ENCODE measurements at regions not wholly inside any gene's neighbourhood (a gene's known extent, or its start where the extent isn't known, plus 50 kb on each side); places are given as distances from the start of the nearest gene placed in this dataset.
"Not testable (repeated sequence)": the region's sequence is repeated elsewhere in the genome, so short reads cannot be mapped to it uniquely, and the experiment has no call there.

- no TSS peak for BruUV-seq (replicated peaks)
- Mint-ChIP-seq H3K36me3 (ENCODE audit: insufficient read depth, unreplicated experiment) (no peaks in the 10 kb centered on the region), H3K27ac (ENCODE audit: low read depth, unreplicated experiment) (no peak overlapping the region), H3K4me3 (ENCODE audit: unreplicated experiment) (no peak overlapping the region), H3K4me1 (ENCODE audit: insufficient read depth, unreplicated experiment) (no peaks in the 10 kb centered on the region), H3K27me3 (ENCODE audit: insufficient read depth, unreplicated experiment) (peaks cover 13% of the 10 kb centered on the region), H3K9me3 (ENCODE audit: unreplicated experiment) (no peaks in the 10 kb centered on the region)
- no peak for DNase-seq (ENCODE audit: unreplicated experiment)
- intact Hi-C loops (cut with micrococcal nuclease), result no loop called here
- POLR2A ChIA-PET, result no interaction called here
- CTCF ChIA-PET, result no interaction called here
- TF ChIP-seq CTCF (IDR thresholded peaks at IDR 0.05; ENCODE audit: unreplicated experiment), result no peak
Observed at GRCh38 chr21:38089763-38090046, 167.1 kb upstream of the KCNJ15 start.

GRCh38 chr21:38091061-38091460, 165.7 kb upstream of the KCNJ15 start:
- H3K36me3 Mint-ChIP-seq (ENCODE audit: insufficient read depth, unreplicated experiment); intact Hi-C loops (cut with micrococcal nuclease); BruUV-seq (replicated peaks); POLR2A ChIA-PET; H3K27ac Mint-ChIP-seq (ENCODE audit: low read depth, unreplicated experiment); H3K4me1 Mint-ChIP-seq (ENCODE audit: insufficient read depth, unreplicated experiment); H3K4me3 Mint-ChIP-seq (ENCODE audit: unreplicated experiment); H3K9me3 Mint-ChIP-seq (ENCODE audit: unreplicated experiment); DNase-seq (ENCODE audit: unreplicated experiment); CTCF ChIA-PET: not testable (repeated sequence)
- peaks cover 25% of the 10 kb centered on the region for H3K27me3 Mint-ChIP-seq (ENCODE audit: insufficient read depth, unreplicated experiment)

GRCh38 chr21:38092051-38092450, 164.7 kb upstream of the KCNJ15 start:
- H3K27ac Mint-ChIP-seq (ENCODE audit: low read depth, unreplicated experiment), result no peak overlapping the region
- H3K36me3 Mint-ChIP-seq (ENCODE audit: insufficient read depth, unreplicated experiment), result no peaks in the 10 kb centered on the region
- peaks cover 35% of the 10 kb centered on the region for H3K27me3 Mint-ChIP-seq (ENCODE audit: insufficient read depth, unreplicated experiment)
- intact Hi-C loops (cut with micrococcal nuclease), result no loop called here
- BruUV-seq (replicated peaks), result no TSS peak
- POLR2A ChIA-PET, result no interaction called here
- TF ChIP-seq CTCF (IDR thresholded peaks at IDR 0.05; ENCODE audit: unreplicated experiment), result no peak
- no peaks in the 10 kb centered on the region for H3K4me1 Mint-ChIP-seq (ENCODE audit: insufficient read depth, unreplicated experiment)
- no peaks in the 10 kb centered on the region for H3K9me3 Mint-ChIP-seq (ENCODE audit: unreplicated experiment)
- CTCF ChIA-PET, result no interaction called here
- no peak for DNase-seq (ENCODE audit: unreplicated experiment)
- H3K4me3 Mint-ChIP-seq (ENCODE audit: unreplicated experiment), result no peak overlapping the region

- CTCF ChIA-PET, result interaction anchor here (1.4 kb wide), 1 partner anchor 31 kb away, joined by 3 read pairs; no protein-coding TSS in a partner anchor
- TF ChIP-seq CTCF (IDR thresholded peaks at IDR 0.05; ENCODE audit: unreplicated experiment), result no peak
Observed at GRCh38 chr21:38095220-38095619, 161.6 kb upstream of the KCNJ15 start.

GRCh38 chr21:38097789-38098188, 159.0 kb upstream of the KCNJ15 start:
- no peak overlapping the region for H3K27ac Mint-ChIP-seq (ENCODE audit: low read depth, unreplicated experiment)
- no TSS peak for BruUV-seq (replicated peaks)
- DNase-seq (ENCODE audit: unreplicated experiment), result no peak
- no peaks in the 10 kb centered on the region for H3K36me3 Mint-ChIP-seq (ENCODE audit: insufficient read depth, unreplicated experiment)
- intact Hi-C loops (cut with micrococcal nuclease), result no loop called here
- CTCF ChIA-PET, result no interaction called here
- no peak overlapping the region for H3K4me3 Mint-ChIP-seq (ENCODE audit: unreplicated experiment)
- no peak for TF ChIP-seq CTCF (IDR thresholded peaks at IDR 0.05; ENCODE audit: unreplicated experiment)
- POLR2A ChIA-PET, result interaction anchor here (1.0 kb wide), 1 partner anchor 8 kb away, joined by 3 read pairs; no protein-coding TSS in a partner anchor
- peaks cover 64% of the 10 kb centered on the region for H3K27me3 Mint-ChIP-seq (ENCODE audit: insufficient read depth, unreplicated experiment)
- H3K4me1 Mint-ChIP-seq (ENCODE audit: insufficient read depth, unreplicated experiment), result no peaks in the 10 kb centered on the region
- no peaks in the 10 kb centered on the region for H3K9me3 Mint-ChIP-seq (ENCODE audit: unreplicated experiment)

More at GRCh38 chr21:38095220-38095619, 161.6 kb upstream of the KCNJ15 start:
- intact Hi-C loops (cut with micrococcal nuclease), result no loop called here
- Mint-ChIP-seq H3K27me3 (ENCODE audit: insufficient read depth, unreplicated experiment) (peaks cover 47% of the 10 kb centered on the region), H3K4me3 (ENCODE audit: unreplicated experiment) (no peak overlapping the region), H3K4me1 (ENCODE audit: insufficient read depth, unreplicated experiment) (no peaks in the 10 kb centered on the region), H3K9me3 (ENCODE audit: unreplicated experiment) (no peaks in the 10 kb centered on the region), H3K36me3 (ENCODE audit: insufficient read depth, unreplicated experiment) (no peaks in the 10 kb centered on the region), H3K27ac (ENCODE audit: low read depth, unreplicated experiment) (no peak overlapping the region)
- DNase-seq (ENCODE audit: unreplicated experiment), result no peak
- POLR2A ChIA-PET, result interaction anchor here (0.7 to 1.0 kb wide), 2 partner anchors 10 to 24 kb away, joined by 3 to 5 read pairs; no protein-coding TSS in a partner anchor
- no TSS peak for BruUV-seq (replicated peaks)
